Ecto neural progenitor cell (in vitro differentiated cells): ENCODE measurements at regions not wholly inside any gene's neighbourhood (a gene's known extent, or its start where the extent isn't known, plus 50 kb on each side); places are given as distances from the start of the nearest gene placed in this dataset.

Experiments
- DNase-seq: peaks from one replicate; pipeline ENCODE4 v3.0.0-alpha.2; 2018; ENCODE audit warnings: low spot score

DNA sequence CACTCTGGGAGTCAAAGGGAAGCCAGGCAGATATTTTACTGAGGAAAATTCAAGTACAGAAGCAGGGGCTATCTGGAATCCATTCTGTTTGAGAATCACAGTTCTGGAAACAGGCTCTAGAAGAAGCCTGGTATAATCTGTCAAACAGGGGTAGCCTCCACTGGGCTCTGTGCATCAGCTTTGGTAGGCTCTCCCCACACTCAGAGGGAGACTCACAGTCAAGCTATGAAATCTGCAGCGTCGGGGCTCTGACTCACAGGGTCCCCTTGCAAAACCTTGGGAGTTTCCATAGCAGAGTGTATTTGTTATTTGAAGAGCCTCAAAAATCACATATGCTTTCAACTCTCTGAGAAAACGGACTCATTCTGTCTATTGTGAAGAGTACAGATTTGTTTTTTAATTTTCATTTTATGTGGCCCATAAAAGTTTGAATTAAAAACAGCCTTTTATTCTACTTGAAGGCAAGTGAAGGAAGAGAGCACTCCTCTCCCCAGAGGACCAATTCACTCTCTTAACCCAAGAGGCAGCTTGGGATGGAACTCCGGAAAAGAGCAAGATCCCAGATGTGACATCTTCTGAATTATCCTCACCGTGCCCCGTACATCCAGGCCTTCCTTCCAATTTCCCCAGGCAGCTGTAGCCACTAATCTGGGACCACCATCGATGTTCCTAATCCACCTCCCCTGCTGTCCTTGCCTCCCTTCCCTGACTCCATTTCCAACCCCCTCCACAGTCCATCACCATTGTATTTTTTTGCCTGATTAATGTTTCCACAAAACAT lies 590.9 kb upstream of the MGMT start:
- peak; percentile 31 for DNase-seq

DNA sequence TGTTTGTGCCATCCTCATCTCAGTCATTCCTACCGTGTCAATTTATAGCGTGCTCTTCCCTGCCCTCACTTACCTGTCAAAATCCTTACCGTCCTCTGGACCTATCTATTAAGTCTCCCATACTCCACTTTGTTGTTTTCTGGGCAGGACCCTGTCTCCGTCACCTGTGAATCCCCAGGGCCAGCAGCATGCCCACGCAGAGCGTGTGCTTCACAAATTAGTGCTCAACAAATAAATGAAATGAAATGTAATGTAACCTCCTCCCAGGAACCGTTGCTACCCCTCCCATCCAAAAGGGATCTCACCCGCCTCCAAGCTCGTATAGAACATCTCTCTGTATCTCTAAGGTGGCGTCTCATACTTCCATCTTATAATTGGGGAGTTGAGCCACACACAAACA lies 589.9 kb upstream of the MGMT start:
- peak; percentile 19 for DNase-seq

DNA sequence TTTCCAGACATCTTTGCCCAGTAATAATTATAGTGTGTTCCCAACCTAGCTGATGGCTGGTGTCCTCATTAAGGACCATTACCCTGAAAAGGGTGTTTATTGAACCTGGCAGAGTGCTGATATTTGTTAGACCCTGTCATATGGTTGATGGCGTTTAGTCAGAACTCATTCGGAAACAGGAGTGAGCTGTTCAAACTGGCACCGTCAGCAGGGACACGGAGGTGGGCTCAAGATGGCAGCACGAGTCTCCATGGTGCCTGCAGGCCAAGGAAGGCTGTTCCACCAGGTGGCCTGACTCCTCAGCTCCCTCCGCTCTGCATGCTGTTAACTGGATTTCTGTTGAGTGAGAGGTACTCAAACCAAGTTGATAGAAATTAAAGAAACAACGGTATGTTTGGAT lies 589.1 kb upstream of the MGMT start:
- DNase-seq: peak; percentile 15

DNA sequence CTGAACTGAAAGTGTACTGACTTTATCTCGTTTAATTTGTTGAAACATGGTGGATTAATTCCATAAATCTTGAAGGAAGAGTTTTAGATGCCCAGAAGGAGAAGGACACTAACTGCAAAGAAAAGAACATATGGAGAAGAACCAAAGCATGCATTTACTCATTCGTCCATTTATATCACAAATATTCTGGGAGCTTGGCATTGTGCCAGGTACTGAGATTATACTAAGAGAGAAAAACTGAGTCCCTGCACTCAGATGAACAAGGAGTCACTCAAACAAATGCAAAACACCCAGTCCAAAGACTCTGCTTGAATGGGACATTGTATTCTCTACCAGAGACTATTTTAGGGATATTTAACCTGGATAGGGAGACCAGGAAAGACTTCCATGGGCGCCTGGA lies 588.0 kb upstream of the MGMT start:
- DNase-seq: no peak

DNA sequence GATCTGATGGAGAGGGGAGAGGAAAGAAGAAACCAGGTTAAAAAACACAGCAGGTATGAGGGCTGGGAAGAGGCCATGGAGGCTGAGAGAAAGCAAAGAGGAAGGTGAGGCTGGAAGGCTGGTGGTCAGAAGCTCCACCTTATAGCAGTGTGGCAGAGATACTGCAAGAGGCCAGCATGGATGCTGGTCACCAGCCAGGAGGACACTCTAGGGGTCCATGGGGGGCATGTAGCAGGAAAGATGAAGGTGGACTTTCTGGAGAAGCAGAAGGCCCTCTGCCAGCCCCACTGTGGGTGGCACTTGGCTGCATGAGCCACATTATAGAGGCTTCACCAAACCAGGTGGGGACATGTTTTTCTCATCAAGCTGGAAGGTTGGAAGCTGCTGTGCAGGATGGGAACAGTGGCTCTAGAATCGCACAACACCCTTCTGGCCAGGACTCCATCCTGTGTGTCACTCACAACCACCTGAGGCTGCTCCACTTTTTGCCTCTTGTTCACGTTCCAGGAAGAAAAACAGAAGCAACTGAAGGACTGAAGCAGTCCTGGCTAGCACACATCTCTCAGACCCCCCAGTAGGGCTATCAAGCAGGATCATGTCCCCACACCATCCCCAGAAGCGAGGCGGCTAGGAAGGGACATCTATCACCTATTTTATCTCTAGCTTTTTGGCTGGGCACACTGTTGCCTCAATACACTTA lies 587.5 kb upstream of the MGMT start:
- peak; percentile 23 for DNase-seq

DNA sequence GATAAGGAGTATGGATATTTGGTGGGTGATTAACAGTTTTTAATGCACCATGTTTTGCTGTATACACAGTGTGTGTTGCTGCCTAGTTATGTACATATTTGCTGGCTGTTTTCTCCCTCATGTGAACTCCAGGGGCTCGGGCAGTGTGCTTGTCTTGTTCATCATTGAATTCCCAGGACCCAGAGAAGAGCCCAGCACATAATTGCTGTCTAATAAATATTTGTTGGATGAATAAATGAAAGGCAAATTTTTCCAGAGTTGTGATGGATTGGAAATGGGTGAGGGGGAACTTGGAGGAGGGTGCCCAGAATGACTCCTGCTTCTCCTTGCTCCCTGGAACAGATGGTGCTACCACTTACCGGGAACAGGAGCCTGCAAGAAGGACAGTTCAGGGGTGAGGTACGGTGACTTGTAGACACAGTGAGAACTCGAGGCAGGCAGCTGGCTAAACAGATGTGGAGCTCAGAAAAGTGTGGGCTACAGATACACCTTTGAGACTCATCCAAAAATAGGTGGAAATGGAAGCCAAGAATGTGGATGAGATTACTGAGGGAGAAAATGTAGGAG lies 586.8 kb upstream of the MGMT start:
- DNase-seq: peak; percentile 22

DNA sequence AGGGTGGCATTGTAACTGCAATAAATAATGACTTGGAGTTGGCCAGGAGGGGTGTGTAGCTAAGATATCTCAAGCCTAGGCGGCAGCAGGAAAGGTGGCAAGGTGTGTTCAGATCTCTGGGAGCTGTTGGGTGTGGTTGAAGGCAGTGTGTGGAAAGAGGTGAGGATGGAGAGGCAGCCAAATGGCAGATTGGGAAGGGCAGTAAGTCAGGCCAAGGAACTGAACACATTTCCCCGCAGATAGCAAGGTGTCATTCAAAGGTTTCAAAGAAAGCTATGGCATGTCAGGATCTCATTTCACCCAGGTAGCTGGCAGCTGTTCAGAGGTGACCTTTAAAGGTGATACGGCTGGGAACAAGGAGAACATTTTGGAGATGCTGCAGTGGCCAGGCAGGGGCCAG lies 586.0 kb upstream of the MGMT start:
- DNase-seq: peak; percentile 6

DNA sequence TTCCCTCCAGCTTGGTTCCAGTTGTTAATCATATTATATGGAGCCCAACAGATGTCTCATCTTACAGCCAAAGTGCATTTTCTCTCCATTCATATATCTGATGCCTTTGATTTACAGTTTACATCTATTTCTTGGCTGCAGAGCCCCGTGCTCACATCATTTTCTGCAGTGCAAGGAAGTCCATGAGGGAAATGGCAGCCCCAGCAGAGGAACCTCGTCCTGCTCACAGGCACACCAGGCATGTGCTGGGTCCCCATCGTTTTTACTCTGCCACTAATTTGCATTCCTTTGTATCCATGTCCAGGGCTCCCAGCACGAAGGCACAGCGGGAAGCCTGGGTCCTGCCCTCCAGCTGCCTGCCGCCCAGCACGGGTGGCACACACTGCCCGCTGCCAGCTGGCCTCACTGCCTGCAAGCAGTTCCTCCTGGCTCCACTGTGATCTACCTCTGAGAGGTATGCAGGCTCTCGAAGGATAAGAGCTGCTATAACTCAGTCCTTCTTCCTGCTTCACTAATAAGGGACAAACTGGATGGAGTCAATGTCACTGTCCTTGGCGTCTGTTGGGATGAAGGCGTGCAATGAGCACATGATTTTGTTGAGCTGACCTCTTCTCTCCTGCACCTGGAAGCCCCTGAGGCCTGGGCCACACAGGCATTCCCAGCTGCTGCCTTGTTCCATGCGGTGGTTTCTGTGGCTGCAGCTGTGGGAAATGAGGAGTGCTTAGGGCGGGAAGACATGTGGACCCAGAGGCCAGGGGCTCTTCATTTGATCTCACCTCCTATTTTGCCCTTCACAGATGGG lies 583.6 kb upstream of the MGMT start:
- DNase-seq: peak; percentile 29

DNA sequence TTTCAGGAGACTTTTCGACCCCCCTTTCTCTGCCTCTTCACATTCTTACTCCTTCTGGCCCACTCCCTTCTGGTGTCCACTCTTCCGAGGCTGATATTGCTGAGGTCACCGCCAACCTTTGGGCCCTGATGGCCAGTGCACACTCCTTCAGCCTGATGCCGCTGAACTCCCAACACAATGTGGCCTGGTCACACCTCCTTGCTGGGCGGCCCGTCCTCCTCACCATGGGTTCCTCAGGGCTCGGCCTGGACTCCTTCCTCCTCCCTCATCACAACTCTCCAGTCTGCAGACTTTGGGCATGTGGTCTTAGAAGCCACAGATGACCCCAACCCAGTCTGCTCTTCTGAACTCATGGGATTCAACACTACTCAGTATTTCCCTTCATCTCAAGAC lies 583.0 kb upstream of the MGMT start:
- DNase-seq: peak; percentile 19

DNA sequence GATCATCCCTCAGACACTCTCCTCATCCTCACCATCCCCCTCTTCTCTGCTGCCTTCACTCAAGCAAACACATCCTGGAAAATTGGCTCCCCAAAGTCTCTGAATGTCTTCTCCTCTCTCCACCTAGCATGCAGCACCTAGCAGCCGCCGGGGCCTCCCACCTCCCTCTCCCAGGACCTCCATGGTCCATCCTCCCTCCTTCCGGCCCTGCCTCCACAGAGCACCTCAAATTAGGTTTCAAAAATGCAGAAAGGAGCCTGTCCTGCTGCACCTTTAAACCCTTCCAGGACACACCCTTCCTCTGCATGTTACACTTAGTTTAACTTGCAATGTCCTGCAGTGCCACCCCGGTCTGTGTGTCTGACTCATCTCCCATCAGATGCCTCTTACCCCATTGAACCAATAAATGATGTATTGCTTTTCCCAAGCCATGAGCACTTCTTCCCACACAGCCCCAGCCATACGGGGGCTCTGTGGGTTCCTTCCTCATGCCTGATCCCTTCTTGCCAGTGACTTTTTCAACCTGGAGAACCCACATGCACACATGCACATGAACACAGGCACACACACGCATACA lies 582.5 kb upstream of the MGMT start:
- peak; percentile 17 for DNase-seq

DNA sequence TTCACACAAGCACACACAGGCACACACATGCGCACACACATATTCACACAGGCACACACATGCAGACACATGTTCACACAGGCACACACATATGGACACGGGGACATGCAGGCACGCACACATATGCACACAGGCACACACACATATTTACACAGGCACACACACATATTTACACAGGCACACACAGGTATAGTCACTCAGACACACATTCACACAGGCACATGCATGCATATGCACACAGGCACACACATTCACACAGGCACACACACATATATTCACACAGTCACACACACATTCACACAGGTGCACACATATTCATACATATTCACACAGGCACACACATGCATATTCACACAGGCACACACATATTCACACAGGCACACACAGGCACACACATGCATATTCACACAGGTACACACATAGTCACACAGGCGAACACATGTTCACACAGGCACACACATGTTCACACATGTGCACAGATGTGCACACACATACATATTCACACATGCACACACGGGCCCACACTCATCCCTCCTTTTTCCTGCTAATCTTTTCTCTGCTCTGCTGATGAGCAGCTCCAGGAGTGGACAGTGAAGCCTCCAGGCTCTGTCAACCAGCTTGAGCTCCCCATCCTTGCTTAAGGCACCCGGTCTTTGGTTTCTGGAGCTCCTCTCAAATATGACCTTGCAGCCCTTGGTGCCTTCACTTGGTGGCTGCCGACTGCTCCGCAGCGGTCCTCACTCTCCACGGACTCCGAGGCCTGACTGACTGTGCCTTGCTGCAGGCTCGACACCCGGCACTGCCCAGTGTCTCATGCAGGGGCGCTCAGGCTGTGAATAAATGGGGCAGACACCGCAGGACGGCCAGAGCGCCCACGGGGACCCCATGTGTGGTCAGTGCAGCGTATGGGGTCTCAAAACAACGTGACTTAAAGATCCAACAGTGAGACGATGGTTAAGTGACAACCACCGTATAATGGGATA lies 581.2 kb upstream of the MGMT start:
- peak; percentile 23 for DNase-seq

DNA sequence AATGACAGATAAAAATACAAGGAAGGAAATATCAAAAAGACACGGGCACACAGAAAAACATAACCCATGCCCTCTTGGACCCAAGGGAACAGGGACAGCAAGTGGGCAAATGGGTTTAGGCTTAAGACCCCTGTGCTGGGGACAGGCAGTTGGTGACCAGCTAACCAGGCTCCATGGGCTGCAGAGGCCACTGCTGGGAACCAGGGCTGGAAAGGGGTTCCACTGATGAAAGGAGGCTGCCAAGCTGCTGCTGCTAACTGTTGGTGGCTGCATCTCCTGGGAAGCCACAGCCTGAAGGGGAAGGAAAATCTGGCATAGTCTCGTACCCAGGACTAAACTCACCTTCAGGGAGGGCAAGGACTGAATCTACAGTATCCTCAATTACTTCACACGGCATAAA lies 579.2 kb upstream of the MGMT start:
- peak; percentile 8 for DNase-seq

DNA sequence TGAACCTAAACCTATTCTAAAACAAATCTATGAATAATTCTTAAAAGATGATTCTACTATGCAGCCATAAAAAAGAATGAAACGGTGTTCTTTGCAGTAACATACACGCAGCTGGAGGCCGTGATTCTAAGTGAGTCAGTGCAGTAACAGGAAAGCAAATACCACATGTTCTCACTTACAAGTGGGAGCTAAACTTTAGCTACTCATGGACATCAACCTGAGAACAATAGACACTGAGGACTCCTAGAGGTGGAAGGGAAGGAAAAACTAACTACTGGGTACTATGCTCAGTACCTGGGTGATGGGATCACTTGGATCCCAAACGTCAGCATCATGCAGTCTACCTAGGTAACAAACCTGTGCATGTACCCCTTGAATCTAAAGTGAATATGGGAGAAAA lies 575.0 kb upstream of the MGMT start:
- peak; percentile 9 for DNase-seq

DNA sequence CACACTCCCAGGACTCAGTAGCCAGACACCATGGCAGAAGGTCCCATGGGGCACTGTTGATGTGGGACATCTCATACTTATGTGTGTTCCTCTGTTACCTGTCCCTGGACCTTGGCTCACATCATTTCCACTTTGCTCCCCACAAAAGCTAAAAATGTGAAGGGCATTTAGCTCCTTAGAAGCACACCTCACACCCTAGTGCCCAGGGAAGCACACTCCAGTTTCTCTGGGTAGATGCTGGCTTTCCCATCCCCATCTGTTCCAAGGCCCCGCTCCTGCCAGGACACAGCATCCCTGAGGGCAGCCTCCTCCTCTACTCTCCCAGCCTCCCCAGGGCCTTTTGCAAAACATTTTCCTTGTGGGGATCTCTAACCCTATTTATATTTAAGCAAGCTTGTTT lies 572.4 kb upstream of the MGMT start:
- no peak for DNase-seq

DNA sequence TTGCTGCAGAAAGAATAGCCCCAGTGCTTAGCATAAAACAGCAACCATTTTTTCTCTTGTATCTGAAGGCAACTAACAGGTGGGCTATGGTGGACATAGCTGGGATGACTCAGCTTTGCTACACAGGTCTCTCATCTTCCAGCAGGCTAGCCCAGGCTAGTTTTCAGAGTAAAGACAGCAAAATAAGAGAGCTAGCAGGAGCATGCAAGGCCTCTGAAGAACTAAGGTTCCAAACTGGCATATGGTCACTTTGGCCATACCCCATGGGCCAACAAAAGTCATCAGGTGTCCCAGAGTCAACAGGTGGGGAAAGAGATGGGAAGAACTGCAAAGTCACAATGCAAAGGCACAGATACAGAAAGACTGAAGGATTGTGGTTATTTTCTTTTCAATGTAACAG lies 571.6 kb upstream of the MGMT start:
- DNase-seq: no peak

DNA sequence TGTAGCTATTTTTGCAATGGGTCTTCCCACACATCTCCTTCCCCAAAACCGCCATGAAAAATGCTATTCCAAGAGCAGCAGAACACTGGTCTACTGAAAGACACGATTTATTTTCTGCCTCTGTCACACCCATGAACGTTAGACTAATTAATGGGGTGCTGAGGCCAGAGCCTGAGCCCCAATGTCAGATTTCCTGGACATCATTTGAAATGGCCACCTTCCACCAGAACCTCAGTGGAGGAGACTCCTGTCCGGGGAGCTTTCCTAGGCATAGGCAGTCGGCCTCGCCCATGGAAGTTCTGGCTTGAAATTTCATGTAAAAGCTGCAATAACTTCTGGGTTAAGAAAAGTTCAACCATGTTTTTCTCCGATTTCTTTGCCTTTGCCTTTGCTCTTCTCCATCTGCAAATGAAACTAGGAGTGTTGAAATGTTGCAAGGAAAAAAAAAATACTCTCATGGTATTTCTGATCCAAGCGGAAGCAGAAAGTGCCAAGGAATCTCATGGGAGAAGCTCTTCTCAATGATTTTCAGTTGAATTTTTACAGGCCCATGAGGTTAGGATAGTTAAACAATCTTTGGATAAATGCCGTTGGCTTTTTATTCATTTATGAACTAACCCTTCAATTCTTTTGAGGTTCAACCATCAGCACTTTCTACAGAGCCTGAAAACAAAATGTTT lies 570.8 kb upstream of the MGMT start:
- DNase-seq: no peak

DNA sequence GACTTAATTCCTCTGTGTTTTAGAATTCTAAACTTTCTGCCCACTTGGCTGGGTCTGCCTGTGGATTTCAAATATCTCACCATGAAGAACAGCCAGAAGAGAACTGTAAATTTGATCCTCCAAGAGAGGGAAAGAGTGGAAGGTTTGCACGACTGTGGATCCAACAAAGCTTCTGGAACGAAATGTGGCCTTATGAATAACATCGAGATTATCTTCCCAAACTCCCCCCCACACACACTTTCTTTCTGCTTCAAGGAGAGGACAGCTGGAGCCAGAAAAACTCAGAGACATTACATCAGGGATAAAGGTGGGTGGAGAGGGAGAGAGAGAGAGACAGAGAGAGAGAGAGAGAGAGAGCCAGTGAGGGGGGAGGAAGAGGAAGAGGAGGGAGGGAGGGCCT lies 570.1 kb upstream of the MGMT start:
- DNase-seq: no peak

DNA sequence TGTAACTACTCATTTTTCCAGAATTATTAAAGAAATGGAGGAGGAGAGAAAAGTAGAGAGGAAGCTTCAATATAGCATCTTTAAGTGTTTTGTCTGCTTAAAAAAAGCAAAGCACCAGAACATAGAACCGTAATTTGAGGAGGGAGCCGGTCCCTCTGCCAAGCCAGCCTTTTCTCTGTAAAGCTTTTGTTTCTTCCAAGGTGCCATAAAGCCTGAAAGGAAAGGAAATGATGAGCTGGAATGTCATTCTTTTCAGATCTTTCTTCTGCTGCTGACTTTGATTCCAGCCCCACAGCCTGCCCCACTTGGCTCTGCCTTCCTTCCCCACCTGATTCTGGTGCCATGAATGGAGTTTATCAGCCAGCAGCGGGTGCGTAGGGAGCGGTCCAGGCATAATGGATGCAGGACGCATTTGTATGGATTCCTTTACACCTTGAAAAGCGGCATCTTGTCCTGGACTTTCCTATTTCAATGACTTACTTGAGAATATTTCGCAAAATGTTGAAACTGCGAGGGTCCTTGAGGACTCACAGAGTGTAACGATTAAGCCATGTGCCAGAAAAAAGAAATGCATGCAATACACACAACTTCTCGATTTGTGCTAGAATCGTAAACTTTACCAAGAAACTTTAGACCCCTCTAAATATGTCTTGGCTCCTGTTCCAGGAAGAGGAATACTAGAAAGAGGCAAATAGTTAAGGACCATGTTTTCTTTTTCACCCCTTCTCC lies 569.5 kb upstream of the MGMT start:
- no peak for DNase-seq

DNA sequence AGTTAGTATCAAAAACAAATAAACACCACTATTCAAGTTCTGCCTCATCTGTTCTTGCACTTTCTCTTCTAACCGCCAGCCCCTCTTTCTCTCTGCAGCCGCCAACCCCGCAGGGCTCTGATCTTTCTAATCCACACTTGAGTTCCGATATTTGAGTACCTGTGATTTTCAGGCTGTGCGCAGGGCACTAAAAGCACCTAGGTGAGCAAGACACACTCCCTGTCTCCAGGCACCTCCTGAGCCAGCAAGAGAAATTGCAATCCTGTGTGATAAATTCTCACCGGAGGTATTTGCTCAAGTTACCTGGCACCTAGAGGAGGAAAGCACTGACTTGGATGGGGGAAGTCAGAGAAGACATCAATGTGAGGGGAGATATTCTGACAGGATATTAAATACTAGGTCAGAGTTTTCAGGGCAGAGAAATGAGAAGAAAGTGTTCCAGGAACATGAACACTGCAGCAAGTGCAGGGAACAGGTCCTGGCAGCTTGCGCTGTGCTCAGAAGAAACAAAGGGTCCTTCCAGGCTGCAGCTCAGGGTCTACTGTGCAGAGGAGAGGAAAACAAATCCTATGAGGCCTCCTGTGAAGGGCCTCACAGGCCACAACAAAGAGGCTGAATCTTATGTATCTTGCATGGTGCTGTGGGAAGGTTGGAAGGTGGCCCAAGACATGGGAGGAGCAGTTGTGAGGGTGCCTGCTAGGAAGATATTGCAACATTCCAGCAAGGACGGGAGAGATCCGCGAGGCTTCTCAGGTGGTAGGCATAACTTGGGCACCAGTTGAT lies 568.7 kb upstream of the MGMT start:
- no peak for DNase-seq
